GM19372 (cell line): ENCODE measurements at regions not wholly inside any gene's neighbourhood (a gene's known extent, or its start where the extent isn't known, plus 50 kb on each side); places are given as distances from the start of the nearest gene placed in this dataset.
"Not testable (repeated sequence)": the region's sequence is repeated elsewhere in the genome, so short reads cannot be mapped to it uniquely, and the experiment has no call there.

Source experiments
- ATAC-seq: cut with Tn5 transposase; IDR thresholded peaks from one replicate; pipeline ENCODE4 v1.9.1; 2021; ENCODE audit warnings: mild to moderate bottlenecking, low read depth, moderate library complexity; ENCODE audit not compliant: unreplicated experiment

GRCh38 chr15:22284795-22285420 lies 173.8 kb upstream of the GOLGA6L22 start:
- ATAC-seq, result not testable (repeated sequence)

DNA sequence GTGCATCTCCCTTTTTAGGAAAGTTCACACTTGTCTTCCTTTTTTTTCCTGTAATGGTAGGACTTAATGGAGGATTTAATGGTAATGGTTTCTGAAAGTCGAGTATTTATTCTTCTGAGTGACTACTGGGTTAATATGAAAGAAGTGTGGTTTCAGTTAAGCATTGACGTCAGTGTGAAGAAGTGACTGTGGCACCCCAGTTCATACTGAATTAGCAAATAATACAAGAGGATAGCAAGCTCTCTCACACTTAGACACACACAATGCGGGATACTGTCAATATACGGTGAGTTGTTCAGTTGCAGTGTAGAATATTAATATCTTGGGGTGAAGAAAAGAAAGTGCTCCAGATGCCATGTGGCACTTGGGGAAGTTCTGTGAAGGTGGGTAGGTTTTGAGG lies 167.6 kb upstream of the GOLGA6L22 start:
- not testable (repeated sequence) for ATAC-seq

DNA sequence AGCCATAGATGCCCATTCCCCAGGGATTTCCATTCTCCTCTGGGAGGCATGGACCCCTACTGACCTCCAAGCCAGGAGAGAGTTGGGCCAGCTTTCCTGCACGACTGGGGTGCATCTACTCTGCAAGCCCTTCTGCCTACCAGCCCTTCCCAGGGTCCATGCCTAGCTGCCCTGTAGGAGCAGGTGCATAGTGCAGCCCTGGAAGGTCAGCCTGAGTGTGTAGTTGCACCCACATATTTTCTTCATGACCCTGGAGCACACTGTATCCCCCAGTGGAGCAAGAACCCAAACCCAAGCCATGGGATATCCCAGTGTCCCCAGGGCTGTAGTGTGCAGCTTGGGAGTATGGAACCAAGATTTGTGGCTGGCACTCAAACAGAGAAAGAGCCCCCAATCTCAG lies 155.6 kb upstream of the GOLGA6L22 start:
- ATAC-seq, result not testable (repeated sequence)
